HepG2 (cell line): ENCODE measurements at regions not wholly inside any gene's neighbourhood (a gene's known extent, or its start where the extent isn't known, plus 50 kb on each side); places are given as distances from the start of the nearest gene placed in this dataset.

Experiments used
- ATAC-seq: fragments of 200-7000 bp; cut with Tn5 transposase; 3 replicates; pipeline ENCODE4 v1.9.1; 2020; ENCODE audit warnings: mild to moderate bottlenecking, moderate library complexity
- BruUV-seq: library from RNA; stranded (reverse); fragments of 400-500 nt; replicated peaks from 2 replicates; lab custom pipeline; 2021; lab: Mats Ljungman, UMichigan
- CTCF ChIA-PET: fragments of 300-600 bp; formaldehyde crosslinking; extraction: SDS; loops from one replicate; lab custom pipeline; 2021; ENCODE audit warnings: low total read pairs, inconsistent platforms, low intra/inter-chr PET ratio; lab: Yijun Ruan, JAX
- POLR2A ChIA-PET: fragments of 350-600 bp; sonication (Branson Sonifier 250); formaldehyde crosslinking; loops from one replicate; lab custom pipeline; 2020; ENCODE audit warnings: antibody characterized with exemption, inconsistent platforms; lab: Yijun Ruan, JAX
- DNase-seq: peaks from one replicate; pipeline ENCODE4 v3.0.0-alpha.2; 2015; ENCODE audit warnings: low spot score
- FAIRE-seq: peaks from 3 replicates; lab custom pipeline; 2011; peaks lifted over from hg19 to GRCh38; lab: Jason Lieb, UNC
- H2AFZ ChIP-seq: one replicate; pipeline ENCODE4 v1.6.1; 2011; ENCODE audit warnings: low read length, inconsistent platforms
- H3K27ac ChIP-seq: fragments of 300-600 bp; 3 replicates; pipeline ENCODE4 v1.8.0; 2011; ENCODE audit warnings: mixed run types, mild to moderate bottlenecking, mixed read lengths, low read length, inconsistent platforms; ENCODE audit not compliant: insufficient read depth; ENCODE audit errors: extremely low read length
- H3K27me3 ChIP-seq, 2 experiments: fragments of 200-600 bp in 1 of 2; 2 replicates in 1 of 2; 3 replicates in 1 of 2; pipeline versions ENCODE4 v1.6.0 to v1.8.0; 2011; ENCODE audit warnings: low read length in 2 of 2, mild to moderate bottlenecking in 2 of 2, moderate library complexity in 2 of 2, inconsistent platforms in 1 of 2; ENCODE audit not compliant: insufficient read depth in 2 of 2, control insufficient read depth in 1 of 2
- H3K36me3 ChIP-seq, 2 experiments: fragments of 200-600 bp in 1 of 2; replicated peaks in 1 of 2; 2 replicates in 1 of 2; 3 replicates in 1 of 2; pipeline versions ENCODE4 v1.5.1 to v1.8.0; 2011; ENCODE audit warnings: low read length in 2 of 2, inconsistent platforms in 1 of 2; ENCODE audit not compliant: insufficient read depth in 2 of 2, control insufficient read depth in 1 of 2
- H3K4me1 ChIP-seq: 2 replicates; pipeline ENCODE4 v1.5.1; 2012; ENCODE audit warnings: low read length, inconsistent platforms; ENCODE audit not compliant: insufficient read depth
- H3K4me2 ChIP-seq: 2 replicates; pipeline ENCODE4 v1.6.0; 2011; ENCODE audit warnings: low read depth, low read length, inconsistent platforms
- H3K4me3 ChIP-seq, 3 experiments: fragments of 200-600 bp in 1 of 3; sonication (generic), shearing (Covaris generic) in 1 of 3; replicated peaks in 1 of 3; 2 replicates each; pipeline ENCODE4 v1.5.1; 2011 to 2016; ENCODE audit warnings: low read length in 3 of 3, inconsistent platforms in 2 of 3, low read depth in 2 of 3, mild to moderate bottlenecking in 2 of 3, control low read depth in 1 of 3, mixed read lengths in 1 of 3; ENCODE audit not compliant: insufficient read depth in 1 of 3
- H3K79me2 ChIP-seq: one replicate; pipeline ENCODE4 v1.6.1; 2011; ENCODE audit warnings: low read length, inconsistent platforms; ENCODE audit not compliant: insufficient read depth
- H3K9ac ChIP-seq: 2 replicates; pipeline ENCODE4 v1.6.0; 2011; ENCODE audit warnings: mild to moderate bottlenecking, low read depth, low read length, inconsistent platforms; ENCODE audit not compliant: insufficient read depth
- H3K9me3 ChIP-seq: 2 replicates; pipeline ENCODE4 v1.5.1; 2012; ENCODE audit warnings: mild to moderate bottlenecking, low read length
- H4K20me1 ChIP-seq: 2 replicates; pipeline ENCODE4 v1.6.0; 2011; ENCODE audit warnings: inconsistent platforms, mild to moderate bottlenecking, low read length, moderate library complexity; ENCODE audit not compliant: insufficient read depth
- DR1 ChIP-seq: sonication (generic); formaldehyde crosslinking; IDR thresholded peaks from 2 replicates; pipeline ENCODE4 v1.8.0; 2021; ENCODE audit warnings: mild to moderate bottlenecking, missing genetic modification reagents, inconsistent platforms
- SKI ChIP-seq: fragments of 450-650 bp; IDR thresholded peaks from one replicate; pipeline ENCODE4 v1.6.1; 2018; ENCODE audit warnings: mild to moderate bottlenecking; ENCODE audit not compliant: partially characterized antibody
- STAT5B ChIP-seq: sonication (generic); formaldehyde crosslinking; IDR thresholded peaks from 2 replicates; pipeline ENCODE4 v1.4.0; 2020; ENCODE audit warnings: missing genetic modification reagents
- ZNF543 ChIP-seq: sonication (generic); formaldehyde crosslinking; IDR thresholded peaks from 2 replicates; pipeline ENCODE4 v1.4.0; 2020; ENCODE audit warnings: mild to moderate bottlenecking, missing genetic modification reagents
- ZNF790 ChIP-seq: sonication (generic); formaldehyde crosslinking; IDR thresholded peaks from 2 replicates; pipeline ENCODE4 v1.8.0; 2022; ENCODE audit warnings: missing genetic modification reagents, mild to moderate bottlenecking, borderline replicate concordance
- ZNF850 ChIP-seq: sonication (generic); formaldehyde crosslinking; conservative IDR thresholded peaks from 2 replicates; pipeline ENCODE4 v1.9.0; 2021; ENCODE audit warnings: mild to moderate bottlenecking, missing genetic modification reagents
- ZNF878 ChIP-seq: sonication (generic); formaldehyde crosslinking; IDR thresholded peaks from 2 replicates; pipeline ENCODE4 v1.8.1; 2023; ENCODE audit warnings: mild to moderate bottlenecking, missing genetic modification reagents, moderate library complexity
- WGBS: methylation state at CpG from one replicate; pipeline ENCODE4 v1.1.6; 2017; ENCODE audit warnings: low lambda C conversion rate; 5-methylcytosine and 5-hydroxymethylcytosine counted together
- in situ Hi-C: cut with HindIII; loops from 2 replicates; pipeline ENCODE4 v1.10.0; 2017; ENCODE audit warnings: low pct_unique_long_range_greater_than_20kb; ENCODE audit not compliant: extremely low pct_ligation_motif_present
- intact Hi-C: fragments of 100-400 bp; cut with micrococcal nuclease; formaldehyde crosslinking; loops from one replicate; pipeline ENCODE4 v1.10.0; 2022; ENCODE audit not compliant: unreplicated experiment
- TF ChIP-seq, protein P1 (sequence below): IDR thresholded peaks from 2 replicates; pipeline ENCODE4 v1.6.1; 2016; ENCODE audit warnings: missing genetic modification reagents, missing compliant biosample characterization
- TF ChIP-seq, protein P2 (sequence below): sonication (generic); formaldehyde crosslinking; IDR thresholded peaks from 2 replicates; pipeline ENCODE4 v1.5.0; 2020; ENCODE audit warnings: missing genetic modification reagents
- TF ChIP-seq, protein P3 (sequence below): sonication (generic); formaldehyde crosslinking; IDR thresholded peaks from 2 replicates; pipeline ENCODE4 v1.4.0; 2020; ENCODE audit warnings: missing genetic modification reagents

DNA sequence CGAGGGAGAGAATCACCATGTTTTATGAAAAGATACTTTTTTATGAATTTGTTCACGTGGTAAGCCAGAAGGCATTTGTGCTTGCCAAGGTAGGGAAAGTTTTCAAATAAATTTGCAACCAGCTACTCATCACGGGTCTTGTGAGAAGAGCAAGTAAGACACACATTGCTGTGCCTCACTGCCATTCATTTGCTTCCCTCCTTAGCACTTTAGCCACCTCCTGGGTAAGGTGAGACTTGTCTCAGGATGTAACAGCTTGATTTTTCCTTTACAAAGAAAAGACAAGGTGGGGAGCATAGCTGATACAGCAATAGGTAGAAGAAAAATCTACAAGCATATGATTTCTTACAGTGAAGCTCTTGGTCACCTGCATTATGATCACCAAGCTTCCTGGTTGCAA, 342.4 kb upstream of the GRM3 start:
- no peak overlapping the region for H3K9ac ChIP-seq
- intact Hi-C loops: no loop called here
- no peaks in the 10 kb centered on the region for H3K4me1 ChIP-seq
- H2AFZ ChIP-seq: no peak overlapping the region
- TF ChIP-seq ZNF878 (CRISPR knock-in tag): no peak
- TF ChIP-seq ZNF790 (CRISPR knock-in tag): no peak
- TF ChIP-seq, protein P1, sequence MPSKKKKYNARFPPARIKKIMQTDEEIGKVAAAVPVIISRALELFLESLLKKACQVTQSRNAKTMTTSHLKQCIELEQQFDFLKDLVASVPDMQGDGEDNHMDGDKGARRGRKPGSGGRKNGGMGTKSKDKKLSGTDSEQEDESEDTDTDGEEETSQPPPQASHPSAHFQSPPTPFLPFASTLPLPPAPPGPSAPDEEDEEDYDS: no peak
- no peak for TF ChIP-seq SKI
- TF ChIP-seq ZNF850 (CRISPR knock-in tag): no peak
- TF ChIP-seq DR1: no peak
- TF ChIP-seq, protein P2, sequence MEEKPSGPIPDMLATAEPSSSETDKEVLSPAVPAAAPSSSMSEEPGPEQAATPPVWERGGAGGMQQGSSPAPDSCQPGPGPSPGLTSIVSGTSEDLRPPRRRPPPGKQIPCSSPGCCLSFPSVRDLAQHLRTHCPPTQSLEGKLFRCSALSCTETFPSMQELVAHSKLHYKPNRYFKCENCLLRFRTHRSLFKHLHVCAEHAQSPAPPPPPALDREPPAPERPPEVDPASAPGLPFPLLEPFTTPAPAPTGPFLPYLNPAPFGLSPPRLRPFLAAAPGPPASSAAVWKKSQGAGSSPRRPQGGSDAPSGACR (CRISPR knock-in tag): no peak
- TF ChIP-seq ZNF543: no peak
- TF ChIP-seq STAT5B (CRISPR knock-in tag): no peak
- TF ChIP-seq, protein P3, sequence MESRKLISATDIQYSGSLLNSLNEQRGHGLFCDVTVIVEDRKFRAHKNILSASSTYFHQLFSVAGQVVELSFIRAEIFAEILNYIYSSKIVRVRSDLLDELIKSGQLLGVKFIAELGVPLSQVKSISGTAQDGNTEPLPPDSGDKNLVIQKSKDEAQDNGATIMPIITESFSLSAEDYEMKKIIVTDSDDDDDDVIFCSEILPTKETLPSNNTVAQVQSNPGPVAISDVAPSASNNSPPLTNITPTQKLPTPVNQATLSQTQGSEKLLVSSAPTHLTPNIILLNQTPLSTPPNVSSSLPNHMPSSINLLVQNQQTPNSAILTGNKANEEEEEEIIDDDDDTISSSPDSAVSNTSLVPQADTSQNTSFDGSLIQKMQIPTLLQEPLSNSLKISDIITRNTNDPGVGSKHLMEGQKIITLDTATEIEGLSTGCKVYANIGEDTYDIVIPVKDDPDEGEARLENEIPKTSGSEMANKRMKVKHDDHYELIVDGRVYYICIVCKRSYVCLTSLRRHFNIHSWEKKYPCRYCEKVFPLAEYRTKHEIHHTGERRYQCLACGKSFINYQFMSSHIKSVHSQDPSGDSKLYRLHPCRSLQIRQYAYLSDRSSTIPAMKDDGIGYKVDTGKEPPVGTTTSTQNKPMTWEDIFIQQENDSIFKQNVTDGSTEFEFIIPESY (CRISPR knock-in tag): no peak
- H3K36me3 ChIP-seq: no peaks in the 10 kb centered on the region
- no peak overlapping the region for H3K27ac ChIP-seq
- in situ Hi-C loops: no loop called here
- no peaks in the 10 kb centered on the region for H3K9me3 ChIP-seq
- DNase-seq: no peak
- no peaks in the 10 kb centered on the region for H3K27me3 ChIP-seq
- POLR2A ChIA-PET: no interaction called here
- BruUV-seq: no TSS peak
- no peaks in the 10 kb centered on the region for H3K79me2 ChIP-seq
- H3K4me2 ChIP-seq: no peak overlapping the region
- WGBS: 3% methylated on average over 3 of the region's 3 CpGs
- no peak overlapping the region for H3K4me3 ChIP-seq
- CTCF ChIA-PET: no interaction called here
- FAIRE-seq: no peak
- no peaks in the 10 kb centered on the region for H4K20me1 ChIP-seq
- no peak for ATAC-seq
